ENCODE measurements at regions not wholly inside any gene's neighbourhood (a gene's known extent, or its start where the extent isn't known, plus 50 kb on each side); places are given as distances from the start of the nearest gene placed in this dataset.

GRCh38 chr7:113412410-113412809 is 294.1 kb upstream of the SMIM30 start:
- Histone ChIP-seq H3K4me1 (replicated peaks in 1 of 2) (no peaks in the 10 kb centered on the region), H3K36me3 (replicated peaks in 1 of 2) (no peaks in the 10 kb centered on the region), H3K9me3 (replicated peaks in 1 of 3) (no peaks in the 10 kb centered on the region), H3K4me3 (no peak overlapping the region), H3K27me3 (no peaks in the 10 kb centered on the region), H3K27ac (no peak overlapping the region)
- 80 to 97% (median 87%) methylated on average over 1 of the region's 1 CpG for WGBS, 4 donors
- no peak for TF ChIP-seq CTCF (IDR thresholded peaks at IDR 0.05)
- TF ChIP-seq POLR2A (IDR thresholded peaks at IDR 0.05): no peak
- DNase-seq: no peak
- intact Hi-C loops (cut with DNase I): loop anchor here in 1 of 2 donors (10.0 kb wide), 1 partner anchor 408 kb away; no protein-coding TSS in a partner anchor

- no peaks in the 10 kb centered on the region for H3K36me3 ChIP-seq (replicated peaks in 1 of 2)
- intact Hi-C loops (cut with DNase I): loop anchor here in 1 of 2 donors (10.0 kb wide), 1 partner anchor 406 kb away; no protein-coding TSS in a partner anchor
- DNase-seq: no peak
- no peaks in the 10 kb centered on the region for H3K4me1 ChIP-seq (replicated peaks in 1 of 2)
- no peak for TF ChIP-seq POLR2A (IDR thresholded peaks at IDR 0.05)
- no peak for TF ChIP-seq CTCF (IDR thresholded peaks at IDR 0.05)
- no peak overlapping the region for H3K27ac ChIP-seq
- no peaks in the 10 kb centered on the region for H3K9me3 ChIP-seq (replicated peaks in 1 of 3)
- H3K4me3 ChIP-seq: no peak overlapping the region
- 82 to 93% (median 83%) methylated on average over 1 of the region's 1 CpG for WGBS, 4 donors
- H3K27me3 ChIP-seq: no peaks in the 10 kb centered on the region
Measured at GRCh38 chr7:113410796-113411195, 292.4 kb upstream of the SMIM30 start.

- 66 to 79% (median 73%) methylated on average over 1 of the region's 1 CpG for WGBS, 4 donors
- H3K9me3 ChIP-seq (replicated peaks in 1 of 3): no peaks in the 10 kb centered on the region
- H3K27ac ChIP-seq: no peak overlapping the region
- no peak for TF ChIP-seq CTCF (IDR thresholded peaks at IDR 0.05)
- TF ChIP-seq POLR2A (IDR thresholded peaks at IDR 0.05): no peak
- intact Hi-C loops (cut with DNase I): no loop called here
- H3K4me3 ChIP-seq: no peak overlapping the region
- no peaks in the 10 kb centered on the region for H3K36me3 ChIP-seq (replicated peaks in 1 of 2)
- H3K27me3 ChIP-seq: no peaks in the 10 kb centered on the region
- no peak for DNase-seq
- no peaks in the 10 kb centered on the region for H3K4me1 ChIP-seq (replicated peaks in 1 of 2)
Measured at GRCh38 chr7:113408999-113409398, 290.6 kb upstream of the SMIM30 start.

- 76 to 79% (median 78%) methylated on average over 4 of the region's 4 CpGs for WGBS, 4 donors
- Histone ChIP-seq H3K27me3 (no peaks in the 10 kb centered on the region), H3K9me3 (replicated peaks in 1 of 3) (no peaks in the 10 kb centered on the region), H3K4me3 (no peak overlapping the region), H3K27ac (no peak overlapping the region), H3K4me1 (replicated peaks in 1 of 2) (no peaks in the 10 kb centered on the region), H3K36me3 (replicated peaks in 1 of 2) (no peaks in the 10 kb centered on the region)
- DNase-seq: no peak
- TF ChIP-seq CTCF (IDR thresholded peaks at IDR 0.05) (no peak), POLR2A (IDR thresholded peaks at IDR 0.05) (no peak)
- intact Hi-C loops (cut with DNase I): no loop called here
Measured at GRCh38 chr7:113405296-113406056, 287.1 kb upstream of the SMIM30 start.
